ENCODE measurements at regions not wholly inside any gene's neighbourhood (a gene's known extent, or its start where the extent isn't known, plus 50 kb on each side); places are given as distances from the start of the nearest gene placed in this dataset.

DNA sequence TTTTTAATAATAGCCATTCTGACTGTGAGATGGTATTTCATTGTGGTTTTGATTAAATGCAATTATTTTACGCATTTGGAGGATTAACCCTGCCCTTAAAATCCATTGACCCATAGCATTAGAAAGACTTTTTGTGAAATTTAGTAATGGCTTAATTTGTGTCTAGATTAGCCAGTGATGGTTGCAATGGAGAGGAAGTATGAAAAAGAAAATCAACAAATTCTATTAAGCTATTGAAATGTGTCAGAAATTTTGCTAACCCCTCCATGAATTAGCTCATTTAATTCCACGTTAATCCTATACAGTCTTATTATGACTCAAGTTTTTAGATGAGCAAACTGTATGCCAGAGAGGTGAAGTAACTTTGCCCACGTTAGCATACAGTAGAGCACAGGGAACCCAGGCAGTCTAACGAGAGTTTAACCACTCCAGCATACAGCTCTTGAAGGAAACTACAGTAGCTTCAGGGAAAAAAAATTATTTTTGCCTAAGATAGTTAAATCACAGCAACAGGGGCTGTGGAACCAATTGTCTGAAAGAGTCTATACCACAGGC is 158.2 kb upstream of the PPP2R2B start:
- intact Hi-C loops (cut with micrococcal nuclease; ENCODE audit: unreplicated experiment), result no loop called here
- Histone ChIP-seq H3K36me3 (ENCODE audit: insufficient read depth, low read length) (no peaks in the 10 kb centered on the region), H3K9me3 (ENCODE audit: low read length) (no peaks in the 10 kb centered on the region), H3K4me2 (ENCODE audit: low read length) (no peak overlapping the region), H3K4me1 (ENCODE audit: insufficient read depth, low read length, poor library complexity, severe bottlenecking) (no peaks in the 10 kb centered on the region), H4K20me1 (ENCODE audit: insufficient read depth, low read length) (no peaks in the 10 kb centered on the region), H3K9me2 (ENCODE audit: insufficient read depth, low read length) (no peaks in the 10 kb centered on the region), H2AFZ (ENCODE audit: low read length) (no peak overlapping the region), H3K79me2 (ENCODE audit: insufficient read depth, low read depth, low read length) (no peaks in the 10 kb centered on the region), H3K4me3 (ENCODE audit: low read depth, low read length, poor library complexity, severe bottlenecking) (no peak overlapping the region), H3K27ac (ENCODE audit: low read depth, low read length, poor library complexity, severe bottlenecking) (no peak overlapping the region)
- no peak for DNase-seq (ENCODE audit: low spot score)
- ChIA-PET POLR2A (interaction anchor here (0.5 kb wide), 1 partner anchor 145 kb away, joined by 3 read pairs; no protein-coding TSS in a partner anchor), CTCF (ENCODE audit: unreplicated experiment) (no interaction called here)
- no peak for TF ChIP-seq EZH2phosphoT487 (IDR thresholded peaks at IDR 0.05; ENCODE audit: borderline replicate concordance, low read depth, low read length)
- TF ChIP-seq, protein P1, sequence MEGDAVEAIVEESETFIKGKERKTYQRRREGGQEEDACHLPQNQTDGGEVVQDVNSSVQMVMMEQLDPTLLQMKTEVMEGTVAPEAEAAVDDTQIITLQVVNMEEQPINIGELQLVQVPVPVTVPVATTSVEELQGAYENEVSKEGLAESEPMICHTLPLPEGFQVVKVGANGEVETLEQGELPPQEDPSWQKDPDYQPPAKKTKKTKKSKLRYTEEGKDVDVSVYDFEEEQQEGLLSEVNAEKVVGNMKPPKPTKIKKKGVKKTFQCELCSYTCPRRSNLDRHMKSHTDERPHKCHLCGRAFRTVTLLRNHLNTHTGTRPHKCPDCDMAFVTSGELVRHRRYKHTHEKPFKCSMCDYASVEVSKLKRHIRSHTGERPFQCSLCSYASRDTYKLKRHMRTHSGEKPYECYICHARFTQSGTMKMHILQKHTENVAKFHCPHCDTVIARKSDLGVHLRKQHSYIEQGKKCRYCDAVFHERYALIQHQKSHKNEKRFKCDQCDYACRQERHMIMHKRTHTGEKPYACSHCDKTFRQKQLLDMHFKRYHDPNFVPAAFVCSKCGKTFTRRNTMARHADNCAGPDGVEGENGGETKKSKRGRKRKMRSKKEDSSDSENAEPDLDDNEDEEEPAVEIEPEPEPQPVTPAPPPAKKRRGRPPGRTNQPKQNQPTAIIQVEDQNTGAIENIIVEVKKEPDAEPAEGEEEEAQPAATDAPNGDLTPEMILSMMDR (conservative IDR thresholded peaks at IDR 0.05; ENCODE audit: low read length), result no peak
- BruUV-seq (replicated peaks), result no TSS peak

GRCh38 chr5:147037515-147038205 is 159.1 kb upstream of the PPP2R2B start:
- no TSS peak for BruUV-seq (replicated peaks)
- ChIA-PET POLR2A (no interaction called here), CTCF (ENCODE audit: unreplicated experiment) (no interaction called here)
- Histone ChIP-seq H3K79me2 (ENCODE audit: insufficient read depth, low read depth, low read length) (no peaks in the 10 kb centered on the region), H3K9me2 (ENCODE audit: insufficient read depth, low read length) (no peaks in the 10 kb centered on the region), H3K4me2 (ENCODE audit: low read length) (no peak overlapping the region), H3K4me1 (ENCODE audit: insufficient read depth, low read length, poor library complexity, severe bottlenecking) (no peaks in the 10 kb centered on the region), H3K27ac (ENCODE audit: low read depth, low read length, poor library complexity, severe bottlenecking) (no peak overlapping the region), H3K4me3 (ENCODE audit: low read depth, low read length, poor library complexity, severe bottlenecking) (no peak overlapping the region), H4K20me1 (ENCODE audit: insufficient read depth, low read length) (no peaks in the 10 kb centered on the region), H2AFZ (ENCODE audit: low read length) (no peak overlapping the region), H3K36me3 (ENCODE audit: insufficient read depth, low read length) (no peaks in the 10 kb centered on the region), H3K9me3 (ENCODE audit: low read length) (no peaks in the 10 kb centered on the region)
- no peak for DNase-seq (ENCODE audit: low spot score)
- TF ChIP-seq, protein P1 (conservative IDR thresholded peaks at IDR 0.05; ENCODE audit: low read length), result no peak
- TF ChIP-seq EZH2phosphoT487 (IDR thresholded peaks at IDR 0.05; ENCODE audit: borderline replicate concordance, low read depth, low read length), result no peak
- intact Hi-C loops (cut with micrococcal nuclease; ENCODE audit: unreplicated experiment), result no loop called here

DNA sequence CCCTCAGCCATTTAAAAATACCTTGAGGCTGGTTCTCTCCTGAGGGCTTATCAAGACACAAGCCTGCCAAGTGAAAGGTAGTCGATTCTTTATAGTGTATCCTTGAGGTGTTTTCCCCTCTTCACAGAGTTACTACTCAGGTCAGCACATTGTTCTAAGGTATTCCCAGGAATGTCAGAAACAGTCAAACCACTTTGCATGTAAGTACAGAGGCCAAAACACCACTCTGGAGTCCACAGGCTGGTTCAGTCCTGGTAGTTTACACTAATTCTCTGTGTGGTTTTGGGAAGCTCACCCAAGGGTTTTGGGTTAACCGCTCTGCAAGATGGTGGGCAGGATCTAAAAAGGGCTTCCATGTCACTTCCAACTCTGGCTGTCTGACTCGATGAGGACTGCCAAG is 162.3 kb upstream of the PPP2R2B start:
- DNase-seq (ENCODE audit: low spot score), result no peak
- Histone ChIP-seq H3K36me3 (ENCODE audit: insufficient read depth, low read length) (no peaks in the 10 kb centered on the region), H3K27ac (ENCODE audit: low read depth, low read length, poor library complexity, severe bottlenecking) (no peak overlapping the region), H4K20me1 (ENCODE audit: insufficient read depth, low read length) (no peaks in the 10 kb centered on the region), H3K9me3 (ENCODE audit: low read length) (no peaks in the 10 kb centered on the region), H3K4me3 (ENCODE audit: low read depth, low read length, poor library complexity, severe bottlenecking) (no peak overlapping the region), H3K4me2 (ENCODE audit: low read length) (no peak overlapping the region), H3K4me1 (ENCODE audit: insufficient read depth, low read length, poor library complexity, severe bottlenecking) (no peaks in the 10 kb centered on the region), H3K79me2 (ENCODE audit: insufficient read depth, low read depth, low read length) (no peaks in the 10 kb centered on the region), H3K9me2 (ENCODE audit: insufficient read depth, low read length) (no peaks in the 10 kb centered on the region), H2AFZ (ENCODE audit: low read length) (no peak overlapping the region)
- no TSS peak for BruUV-seq (replicated peaks)
- TF ChIP-seq, protein P1 (conservative IDR thresholded peaks at IDR 0.05; ENCODE audit: low read length), result no peak
- no peak for TF ChIP-seq EZH2phosphoT487 (IDR thresholded peaks at IDR 0.05; ENCODE audit: borderline replicate concordance, low read depth, low read length)
- ChIA-PET POLR2A (interaction anchor here (0.6 kb wide), 1 partner anchor 914 kb away, joined by 3 read pairs; no protein-coding TSS in a partner anchor), CTCF (ENCODE audit: unreplicated experiment) (no interaction called here)
- intact Hi-C loops (cut with micrococcal nuclease; ENCODE audit: unreplicated experiment), result no loop called here
